H9 (cell line): ENCODE measurements at regions not wholly inside any gene's neighbourhood (a gene's known extent, or its start where the extent isn't known, plus 50 kb on each side); places are given as distances from the start of the nearest gene placed in this dataset.
"Not testable (repeated sequence)": the region's sequence is repeated elsewhere in the genome, so short reads cannot be mapped to it uniquely, and the experiment has no call there.

Source experiments
- DNase-seq: peaks from one replicate; pipeline ENCODE4 v3.0.0-alpha.2; 2017
- H2AFZ ChIP-seq: one replicate; pipeline ENCODE4 v1.6.1; 2013; ENCODE audit warnings: mild to moderate bottlenecking, low read length, control low read depth, moderate library complexity
- H2AK5ac ChIP-seq: 2 replicates; pipeline ENCODE4 v1.6.1; 2013; ENCODE audit warnings: low read length, control low read depth, mixed read lengths; ENCODE audit not compliant: insufficient read length
- H2BK120ac ChIP-seq: one replicate; pipeline ENCODE4 v1.6.1; 2013; ENCODE audit warnings: low read depth, mild to moderate bottlenecking, low read length, control low read depth, inconsistent platforms; ENCODE audit not compliant: poor library complexity, severe bottlenecking
- H2BK12ac ChIP-seq: 2 replicates; pipeline ENCODE4 v1.6.1; 2013; ENCODE audit warnings: low read length, control low read depth, mixed read lengths, low read depth; ENCODE audit not compliant: insufficient read length
- H2BK15ac ChIP-seq: 2 replicates; pipeline ENCODE4 v1.6.1; 2013; ENCODE audit warnings: low read depth, low read length, control low read depth
- H2BK20ac ChIP-seq: one replicate; pipeline ENCODE4 v1.6.1; 2013; ENCODE audit warnings: low read depth, mild to moderate bottlenecking, low read length, control low read depth, inconsistent platforms; ENCODE audit not compliant: poor library complexity, severe bottlenecking
- H2BK5ac ChIP-seq: 2 replicates; pipeline ENCODE4 v1.6.1; 2013; ENCODE audit warnings: low read length, control low read depth, mixed read lengths; ENCODE audit not compliant: insufficient read length
- H3K14ac ChIP-seq: 2 replicates; pipeline ENCODE4 v1.6.1; 2013; ENCODE audit warnings: low read length, control low read depth; ENCODE audit not compliant: insufficient read depth
- H3K18ac ChIP-seq: 2 replicates; pipeline ENCODE4 v1.6.1; 2013; ENCODE audit warnings: low read depth, mild to moderate bottlenecking, mixed read lengths, low read length, control low read depth; ENCODE audit not compliant: insufficient read length
- H3K23ac ChIP-seq: 2 replicates; pipeline ENCODE4 v1.6.1; 2013; ENCODE audit warnings: low read length, control low read depth, mixed read lengths, low read depth; ENCODE audit not compliant: insufficient read length
- H3K23me2 ChIP-seq: 2 replicates; pipeline ENCODE4 v1.6.1; 2013; ENCODE audit warnings: low read depth, mild to moderate bottlenecking, mixed read lengths, low read length, control low read depth; ENCODE audit not compliant: insufficient read length, poor library complexity, severe bottlenecking
- H3K27ac ChIP-seq: 2 replicates; pipeline ENCODE4 v1.5.1; 2013; ENCODE audit warnings: low read length, control low read depth, mixed read lengths, low read depth; ENCODE audit not compliant: insufficient read length
- H3K27me3 ChIP-seq: 2 replicates; pipeline ENCODE4 v1.6.1; 2013; ENCODE audit warnings: low read length, control low read depth, inconsistent platforms; ENCODE audit not compliant: insufficient read depth
- H3K4ac ChIP-seq: 2 replicates; pipeline ENCODE4 v1.6.1; 2013; ENCODE audit warnings: low read depth, mild to moderate bottlenecking, control low read depth, inconsistent platforms, low read length, moderate library complexity
- H3K4me1 ChIP-seq: 2 replicates; pipeline ENCODE4 v1.6.1; 2013; ENCODE audit warnings: low read length, control low read depth, inconsistent platforms; ENCODE audit not compliant: insufficient read depth
- H3K4me2 ChIP-seq: 2 replicates; pipeline ENCODE4 v1.6.1; 2013; ENCODE audit warnings: low read length, control low read depth, mixed read lengths; ENCODE audit not compliant: insufficient read length, insufficient read depth
- H3K56ac ChIP-seq: 2 replicates; pipeline ENCODE4 v1.6.1; 2013; ENCODE audit warnings: low read depth, mild to moderate bottlenecking, mixed read lengths, low read length, control low read depth; ENCODE audit not compliant: insufficient read length
- H3K79me1 ChIP-seq: 2 replicates; pipeline ENCODE4 v1.6.1; 2013; ENCODE audit warnings: low read depth, mild to moderate bottlenecking, moderate library complexity, low read length, control low read depth, inconsistent platforms; ENCODE audit not compliant: insufficient read depth, poor library complexity, severe bottlenecking
- H3K79me2 ChIP-seq: 2 replicates; pipeline ENCODE4 v1.6.1; 2013; ENCODE audit warnings: low read length, control low read depth, inconsistent platforms; ENCODE audit not compliant: insufficient read depth
- H3K9ac ChIP-seq: 2 replicates; pipeline ENCODE4 v1.6.1; 2013; ENCODE audit warnings: low read length, control low read depth, mixed read lengths; ENCODE audit not compliant: insufficient read length; ENCODE audit errors: extremely low read depth
- H3K9me3 ChIP-seq: one replicate; pipeline ENCODE4 v1.6.1; 2013; ENCODE audit warnings: low read depth, low read length, inconsistent platforms; ENCODE audit not compliant: control insufficient read depth
- H3T11ph ChIP-seq: one replicate; pipeline ENCODE4 v1.6.1; 2013; ENCODE audit warnings: mild to moderate bottlenecking, low read length, control low read depth, inconsistent platforms
- H4K20me1 ChIP-seq: one replicate; pipeline ENCODE4 v1.6.1; 2013; ENCODE audit not compliant: control insufficient read depth, insufficient read length, insufficient read depth
- H4K5ac ChIP-seq: 2 replicates; pipeline ENCODE4 v1.6.1; 2013; ENCODE audit warnings: low read depth, mild to moderate bottlenecking, mixed read lengths, low read length, control low read depth; ENCODE audit not compliant: insufficient read length
- H4K8ac ChIP-seq: replicated peaks from 2 replicates; pipeline ENCODE4 v1.6.1; 2013; ENCODE audit warnings: low read length, control low read depth, mixed read lengths, low read depth; ENCODE audit not compliant: insufficient read length
- H4K91ac ChIP-seq: 2 replicates; pipeline ENCODE4 v1.6.1; 2013; ENCODE audit warnings: low read depth, mild to moderate bottlenecking, moderate library complexity, mixed read lengths, low read length, control low read depth; ENCODE audit not compliant: insufficient read length
- H3K27ac Mint-ChIP-seq, 3 experiments: 2 replicates in 2 of 3; 3 replicates in 1 of 3; pipeline ENCODE4 v1.8.0; 2020 to 2021; ENCODE audit warnings: mixed read lengths in 3 of 3, mild to moderate bottlenecking in 1 of 3, moderate library complexity in 1 of 3
- H3K27me3 Mint-ChIP-seq: 2 replicates; pipeline ENCODE4 v1.8.0; 2021; ENCODE audit warnings: low read depth, mild to moderate bottlenecking, moderate library complexity, mixed read lengths
- H3K36me3 Mint-ChIP-seq, 3 experiments: 2 replicates in 2 of 3; 3 replicates in 1 of 3; pipeline ENCODE4 v1.8.0; 2020 to 2021; ENCODE audit warnings: low read depth in 3 of 3, mixed read lengths in 3 of 3; ENCODE audit not compliant: insufficient read depth in 1 of 3
- H3K4me1 Mint-ChIP-seq, 2 experiments: 2 replicates each; pipeline ENCODE4 v1.8.0; 2020; ENCODE audit warnings: mixed read lengths in 2 of 2
- H3K4me3 Mint-ChIP-seq, 2 experiments: 2 replicates in 1 of 2; 3 replicates in 1 of 2; pipeline ENCODE4 v1.8.0; 2020 to 2021; ENCODE audit warnings: mild to moderate bottlenecking in 2 of 2, mixed read lengths in 2 of 2, moderate library complexity in 1 of 2
- H3K9me3 Mint-ChIP-seq, 2 experiments: 2 replicates in 1 of 2; 3 replicates in 1 of 2; pipeline ENCODE4 v1.8.0; 2020; ENCODE audit warnings: mild to moderate bottlenecking in 2 of 2, mixed read lengths in 2 of 2, moderate library complexity in 1 of 2
- WGBS: extraction: QIAGEN DNeasy Blood & Tissue Kit; methylation state at CpG from one replicate; pipeline ENCODE4 v1.1.7; 2013; ENCODE audit warnings: missing lambda C conversion rate, low lambda C conversion rate, mixed read lengths; ENCODE audit not compliant: insufficient read length; ENCODE audit errors: extremely low coverage; 5-methylcytosine and 5-hydroxymethylcytosine counted together

DNA sequence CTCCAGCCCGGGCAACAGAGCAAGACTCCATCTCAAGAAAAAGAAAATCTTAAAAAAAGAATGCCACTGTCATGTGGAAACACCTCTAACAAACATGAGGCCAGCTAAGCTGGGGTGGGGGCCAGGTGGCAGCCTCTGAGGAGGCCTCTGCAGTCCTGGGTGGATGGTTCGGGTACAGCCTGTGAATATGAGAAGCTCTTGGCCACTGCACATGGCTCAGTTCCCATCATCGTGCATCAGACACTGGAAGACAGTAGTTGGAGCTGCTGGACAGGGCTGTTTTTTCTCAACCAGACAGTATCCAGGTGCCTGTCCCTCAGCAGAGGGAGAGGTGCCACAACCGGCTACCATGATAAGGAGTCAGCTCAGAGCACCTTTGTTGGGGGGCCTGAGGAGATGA lies 67.9 kb upstream of the PLGLB2 start:
- not testable (repeated sequence) for H2BK12ac ChIP-seq, H3K9me3 ChIP-seq, H3K9ac ChIP-seq, H3K27ac ChIP-seq, H3K27me3 Mint-ChIP-seq, H3K9me3 Mint-ChIP-seq, H3K4me2 ChIP-seq, H3K23ac ChIP-seq, H3K79me2 ChIP-seq, H3K79me1 ChIP-seq, H2BK20ac ChIP-seq, H4K20me1 ChIP-seq, H2BK120ac ChIP-seq, H3K4ac ChIP-seq, H4K5ac ChIP-seq, H3K23me2 ChIP-seq, H3K4me1 Mint-ChIP-seq, H3K27ac Mint-ChIP-seq, H3K27me3 ChIP-seq, H3T11ph ChIP-seq, H3K36me3 Mint-ChIP-seq, H2AK5ac ChIP-seq, H2BK5ac ChIP-seq, H3K56ac ChIP-seq, H3K14ac ChIP-seq, H2AFZ ChIP-seq, H4K8ac ChIP-seq, H3K18ac ChIP-seq, H3K4me3 Mint-ChIP-seq, DNase-seq, H3K4me1 ChIP-seq, H2BK15ac ChIP-seq, H4K91ac ChIP-seq
- WGBS, result no CpG with 5 or more reads among the region's 4 CpGs

DNA sequence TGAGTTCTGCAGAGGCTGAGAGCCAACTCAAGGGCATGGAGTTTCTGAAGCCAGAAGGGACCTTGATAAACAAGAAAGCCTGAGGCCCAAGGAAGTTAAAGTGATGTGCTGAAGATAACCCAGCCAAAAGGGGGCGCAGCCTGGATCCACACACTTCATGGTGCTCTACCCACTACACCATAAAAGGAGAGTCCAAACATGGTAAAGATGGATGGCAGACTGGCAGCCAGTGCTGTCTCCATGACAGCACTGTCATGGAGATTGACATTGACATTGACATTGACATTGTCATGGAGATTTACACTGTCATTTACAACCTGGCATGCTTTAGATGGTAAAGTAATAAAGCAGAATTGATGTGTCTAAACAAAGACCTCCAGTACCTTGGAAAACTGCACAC lies 67.2 kb upstream of the PLGLB2 start:
- no CpG with 5 or more reads among the region's 1 CpG for WGBS
- not testable (repeated sequence) for H4K8ac ChIP-seq, H2AK5ac ChIP-seq, H3K27ac Mint-ChIP-seq, H3K9me3 Mint-ChIP-seq, H3K9me3 ChIP-seq, H3K18ac ChIP-seq, H3K4me1 Mint-ChIP-seq, H3T11ph ChIP-seq, H3K4ac ChIP-seq, H3K23me2 ChIP-seq, H3K27me3 Mint-ChIP-seq, H2BK5ac ChIP-seq, H2AFZ ChIP-seq, H3K14ac ChIP-seq, H4K91ac ChIP-seq, H3K4me1 ChIP-seq, H2BK15ac ChIP-seq, H3K23ac ChIP-seq, H3K27me3 ChIP-seq, H3K79me2 ChIP-seq, H3K9ac ChIP-seq, H3K79me1 ChIP-seq, H3K4me3 Mint-ChIP-seq, H2BK120ac ChIP-seq, H3K4me2 ChIP-seq, H4K5ac ChIP-seq, H3K56ac ChIP-seq, H4K20me1 ChIP-seq, H3K36me3 Mint-ChIP-seq, H2BK20ac ChIP-seq, H2BK12ac ChIP-seq, H3K27ac ChIP-seq
- DNase-seq, result peak; percentile 8

DNA sequence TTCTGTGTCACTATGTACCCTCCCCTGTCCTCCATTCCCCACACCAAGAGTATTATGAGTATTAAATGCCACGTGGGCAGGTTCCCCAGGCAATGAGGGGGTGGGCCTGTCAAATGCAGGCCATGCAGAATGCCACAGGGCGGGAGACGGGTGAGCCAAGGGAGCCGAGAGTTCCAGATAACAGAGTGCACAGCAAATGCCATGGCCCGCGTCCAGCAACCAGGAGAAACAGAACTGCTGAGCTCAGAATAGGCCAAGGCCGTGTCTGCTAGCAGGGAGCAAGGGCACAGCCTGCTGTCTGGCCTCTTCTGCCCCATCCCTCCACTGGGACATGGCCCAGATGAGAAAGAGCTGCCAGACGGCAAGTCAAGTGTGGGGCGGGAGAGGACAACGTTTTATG lies 64.4 kb upstream of the PLGLB2 start:
- not testable (repeated sequence) for H3K23ac ChIP-seq, H3K27me3 Mint-ChIP-seq, H2BK20ac ChIP-seq, H3K9me3 Mint-ChIP-seq, H3K4me1 ChIP-seq, H3K4me2 ChIP-seq, H3K23me2 ChIP-seq, H2BK12ac ChIP-seq, H3K9me3 ChIP-seq, H3K27me3 ChIP-seq, H3K27ac ChIP-seq, H3K36me3 Mint-ChIP-seq, H3K9ac ChIP-seq, H3K4me1 Mint-ChIP-seq, H2AK5ac ChIP-seq, H3K79me2 ChIP-seq, H4K8ac ChIP-seq, H3K79me1 ChIP-seq, H2BK120ac ChIP-seq, H2BK5ac ChIP-seq, H3T11ph ChIP-seq, H2AFZ ChIP-seq, H3K18ac ChIP-seq, H3K56ac ChIP-seq, H3K4me3 Mint-ChIP-seq, H3K4ac ChIP-seq, H3K14ac ChIP-seq, H4K5ac ChIP-seq, H3K27ac Mint-ChIP-seq, H4K20me1 ChIP-seq, H4K91ac ChIP-seq, H2BK15ac ChIP-seq
- WGBS, result no CpG with 5 or more reads among the region's 10 CpGs
- DNase-seq, result peak; percentile 9
